ENCODE measurements at regions not wholly inside any gene's neighbourhood (a gene's known extent, or its start where the extent isn't known, plus 50 kb on each side); places are given as distances from the start of the nearest gene placed in this dataset.

DNA sequence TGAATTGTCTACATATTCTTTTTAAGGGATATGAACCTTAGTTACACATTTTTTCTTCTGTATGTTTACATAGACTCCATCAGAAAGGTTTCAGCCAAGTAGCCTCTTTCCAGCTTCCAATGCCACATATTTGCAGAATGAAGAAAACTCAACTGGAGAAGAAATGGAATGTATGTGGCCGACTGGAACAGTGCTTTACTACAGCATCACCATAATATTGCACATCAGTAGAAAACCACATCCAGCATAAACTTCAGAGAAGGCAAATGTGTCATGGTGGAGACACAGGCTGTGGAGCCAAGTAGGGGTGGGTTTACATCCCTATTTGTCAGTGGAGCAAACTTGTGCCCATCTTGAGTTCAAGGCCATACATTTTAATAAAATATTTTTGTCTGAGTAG, 204.8 kb upstream of the LDB2 start:
- no peak for TF ChIP-seq POLR2A (IDR thresholded peaks at IDR 0.05; ENCODE audit: low read depth, low read length)
- TF ChIP-seq POLR2AphosphoS5 (IDR thresholded peaks at IDR 0.05; ENCODE audit: low read depth, low read length), result no peak

Measured in GM12892 (cell line).